ENCODE measurements at regions not wholly inside any gene's neighbourhood (a gene's known extent, or its start where the extent isn't known, plus 50 kb on each side); places are given as distances from the start of the nearest gene placed in this dataset. TPM values are rescaled to one million over a fixed set of nuclear protein-coding genes. Genes with fewer than 3 reads are reported as not detected.
"Not testable (repeated sequence)": the region's sequence is repeated elsewhere in the genome, so short reads cannot be mapped to it uniquely, and the experiment has no call there.

- H3K9ac ChIP-seq (ENCODE audit: insufficient read depth in 1 of 2, low read depth in 2 of 2, low read length in 2 of 2); in situ Hi-C loops (cut with MboI); intact Hi-C loops (cut with micrococcal nuclease); DNase-seq (ENCODE audit: extremely low read depth in 1 of 4, low spot score in 3 of 4); H3K4me2 ChIP-seq (ENCODE audit: insufficient read depth, low read length); H3K4me3 ChIP-seq; H3K36me3 ChIP-seq (ENCODE audit: control insufficient read depth, insufficient read depth, low read length); H3K27ac ChIP-seq (ENCODE audit: extremely low read depth, low read depth, low read length); H2AFZ ChIP-seq (ENCODE audit: low read depth, low read length); H3K79me2 ChIP-seq (ENCODE audit: control insufficient read depth, insufficient read depth, low read length); H3K9me3 ChIP-seq (replicated peaks; ENCODE audit: control insufficient read depth, insufficient read depth, low read depth, low read length); ATAC-seq; H3K27me3 ChIP-seq (ENCODE audit: control insufficient read depth in 2 of 2, insufficient read depth in 2 of 2, low read length in 2 of 2); H3K9me1 ChIP-seq (ENCODE audit: control insufficient read depth, insufficient read depth, low read length); CTCF ChIA-PET (ENCODE audit: low intra/inter-chr PET ratio); H3K4me1 ChIP-seq (replicated peaks in 1 of 2; ENCODE audit: control insufficient read depth in 2 of 2, insufficient read depth in 2 of 2, low read length in 2 of 2); FAIRE-seq; POLR2A ChIA-PET; H4K20me1 ChIP-seq (replicated peaks; ENCODE audit: control insufficient read depth, insufficient read depth, low read length); BruUV-seq (replicated peaks): not testable (repeated sequence)
- 1% methylated on average over 4 of the region's 5 CpGs for WGBS (ENCODE audit: insufficient coverage, low coverage, missing lambda C conversion rate)
Observed at GRCh38 chr22:15927172-15927571, 237.3 kb downstream of the POTEH start.

Small RNA genes in the stretch of these regions (small RNA-seq; reads per million reads assigned to genes)
- not detected for gene AP000522.1
